ENCODE measurements at regions not wholly inside any gene's neighbourhood (a gene's known extent, or its start where the extent isn't known, plus 50 kb on each side); places are given as distances from the start of the nearest gene placed in this dataset.

DNA sequence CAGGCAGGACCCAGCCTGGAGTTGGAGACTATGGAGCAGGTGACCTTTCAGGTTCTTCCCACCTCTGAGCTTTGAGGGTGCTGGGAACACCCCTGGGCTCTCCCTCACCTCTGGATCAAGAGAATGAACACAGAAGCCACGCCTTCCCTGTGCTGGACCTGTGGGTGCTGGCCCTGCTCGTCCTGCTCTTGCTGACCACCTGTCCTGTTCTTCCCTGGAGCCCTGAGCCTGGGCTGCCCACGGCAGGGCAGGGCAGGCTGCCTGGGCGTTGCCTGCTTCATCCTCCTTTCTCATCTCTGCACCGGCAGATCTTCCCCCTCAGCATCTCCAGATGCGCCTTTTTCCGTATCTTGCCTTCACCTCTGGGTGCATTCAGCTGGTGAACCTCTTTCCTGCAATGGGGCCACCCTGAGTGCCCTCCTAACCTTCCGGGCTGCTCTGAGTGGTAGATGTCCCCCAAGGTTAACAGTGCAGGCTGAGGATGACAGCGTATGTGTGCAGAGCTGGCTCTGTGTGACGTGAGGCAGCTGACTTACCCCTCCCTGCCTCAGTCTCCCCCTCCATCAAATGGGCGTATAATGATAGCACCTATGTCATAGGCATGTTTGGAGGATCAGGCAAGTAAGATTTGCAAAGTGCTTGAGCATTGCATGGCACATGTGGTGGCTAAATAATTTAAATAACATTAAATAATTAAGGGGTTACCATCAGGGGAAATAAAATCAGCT is 225.8 kb upstream of the CIBAR2 start:
- H3K36me3 ChIP-seq (ENCODE audit: control insufficient read depth, insufficient read depth, low read length), result no peaks in the 10 kb centered on the region
- no peak overlapping the region for H3K4me3 ChIP-seq (ENCODE audit: low read depth in 2 of 2, low read length in 2 of 2)
- H3K27me3 ChIP-seq (ENCODE audit: control insufficient read depth, insufficient read depth, low read length), result no peaks in the 10 kb centered on the region
- H3K27ac ChIP-seq (ENCODE audit: low read length), result no peak overlapping the region; the same call in 1 of the 2 replicates
- BruUV-seq (replicated peaks), result no TSS peak
- DNase-seq (ENCODE audit: low read depth, low spot score) (no peak), ATAC-seq (no peak)
- no peaks in the 10 kb centered on the region for H3K9me3 ChIP-seq (ENCODE audit: control insufficient read depth, insufficient read depth, low read depth, low read length)
- intact Hi-C loops (cut with micrococcal nuclease; ENCODE audit: unreplicated experiment), result no loop called here
- ChIA-PET CTCF (no interaction called here), POLR2A (interaction anchor here (0.6 kb wide), 1 partner anchor 26 kb away, joined by 10 read pairs; no protein-coding TSS in a partner anchor)
- H3K4me1 ChIP-seq (ENCODE audit: control insufficient read depth, insufficient read depth, low read length), result peaks cover 21% of the 10 kb centered on the region
- in situ Hi-C loops (cut with HindIII; ENCODE audit: low pct_unique_long_range_greater_than_20kb, low sequenced_read_pairs), result no loop called here
- TF ChIP-seq SIN3A (IDR thresholded peaks at IDR 0.05; ENCODE audit: borderline replicate concordance, insufficient read depth, low read depth, low read length) (no peak), TCF7L2 (IDR thresholded peaks at IDR 0.05; ENCODE audit: low read depth, low read length) (no peak), POLR2AphosphoS5 (IDR thresholded peaks at IDR 0.05; ENCODE audit: low read depth, low read length) (no peak), REST (IDR thresholded peaks at IDR 0.05; ENCODE audit: insufficient read depth in 1 of 2, low read depth in 2 of 2, low read length in 1 of 2) (no peak)
- TF ChIP-seq, protein P1, sequence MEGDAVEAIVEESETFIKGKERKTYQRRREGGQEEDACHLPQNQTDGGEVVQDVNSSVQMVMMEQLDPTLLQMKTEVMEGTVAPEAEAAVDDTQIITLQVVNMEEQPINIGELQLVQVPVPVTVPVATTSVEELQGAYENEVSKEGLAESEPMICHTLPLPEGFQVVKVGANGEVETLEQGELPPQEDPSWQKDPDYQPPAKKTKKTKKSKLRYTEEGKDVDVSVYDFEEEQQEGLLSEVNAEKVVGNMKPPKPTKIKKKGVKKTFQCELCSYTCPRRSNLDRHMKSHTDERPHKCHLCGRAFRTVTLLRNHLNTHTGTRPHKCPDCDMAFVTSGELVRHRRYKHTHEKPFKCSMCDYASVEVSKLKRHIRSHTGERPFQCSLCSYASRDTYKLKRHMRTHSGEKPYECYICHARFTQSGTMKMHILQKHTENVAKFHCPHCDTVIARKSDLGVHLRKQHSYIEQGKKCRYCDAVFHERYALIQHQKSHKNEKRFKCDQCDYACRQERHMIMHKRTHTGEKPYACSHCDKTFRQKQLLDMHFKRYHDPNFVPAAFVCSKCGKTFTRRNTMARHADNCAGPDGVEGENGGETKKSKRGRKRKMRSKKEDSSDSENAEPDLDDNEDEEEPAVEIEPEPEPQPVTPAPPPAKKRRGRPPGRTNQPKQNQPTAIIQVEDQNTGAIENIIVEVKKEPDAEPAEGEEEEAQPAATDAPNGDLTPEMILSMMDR (IDR thresholded peaks at IDR 0.05), result no peak

DNA sequence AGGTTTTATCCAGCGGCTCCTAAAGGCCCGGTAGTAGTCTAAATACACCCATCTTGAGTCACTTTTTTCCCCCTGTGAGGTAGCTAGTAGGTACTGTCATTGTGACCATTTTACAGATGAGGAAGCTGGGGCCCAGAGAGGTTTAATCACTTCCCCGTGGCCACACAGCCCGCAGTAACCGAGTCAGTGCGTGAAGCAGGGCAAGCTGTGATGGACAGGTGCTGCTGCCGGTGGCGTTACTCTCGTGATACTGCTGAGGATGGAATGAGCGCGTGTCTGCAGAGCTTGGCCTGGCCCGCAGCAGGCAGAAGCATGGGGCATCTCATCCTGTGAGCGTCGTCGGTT is 226.3 kb upstream of the CIBAR2 start:
- CTCF ChIA-PET, result no interaction called here

More for the DNA sequence above, 226.3 kb upstream of the CIBAR2 start:
- TF ChIP-seq SIN3A (IDR thresholded peaks at IDR 0.05; ENCODE audit: borderline replicate concordance, insufficient read depth, low read depth, low read length) (no peak), REST (IDR thresholded peaks at IDR 0.05; ENCODE audit: insufficient read depth in 1 of 2, low read depth in 2 of 2, low read length in 1 of 2) (no peak), POLR2AphosphoS5 (IDR thresholded peaks at IDR 0.05; ENCODE audit: low read depth, low read length) (no peak), TCF7L2 (IDR thresholded peaks at IDR 0.05; ENCODE audit: low read depth, low read length) (no peak)
- TF ChIP-seq, protein P1 (IDR thresholded peaks at IDR 0.05), result no peak
- POLR2A ChIA-PET, result interaction anchor here (0.6 kb wide), 1 partner anchor 27 kb away, joined by 10 read pairs; no protein-coding TSS in a partner anchor
- in situ Hi-C loops (cut with HindIII; ENCODE audit: low pct_unique_long_range_greater_than_20kb, low sequenced_read_pairs), result no loop called here
- Histone ChIP-seq H3K4me3 (ENCODE audit: low read depth in 2 of 2, low read length in 2 of 2) (no peak overlapping the region), H3K4me1 (ENCODE audit: control insufficient read depth, insufficient read depth, low read length) (peaks cover 21% of the 10 kb centered on the region), H3K9me3 (ENCODE audit: control insufficient read depth, insufficient read depth, low read depth, low read length) (no peaks in the 10 kb centered on the region), H3K27me3 (ENCODE audit: control insufficient read depth, insufficient read depth, low read length) (no peaks in the 10 kb centered on the region), H3K27ac (ENCODE audit: low read length) (peak overlapping the region; percentile 44; the same call in 1 of the 2 replicates), H3K36me3 (ENCODE audit: control insufficient read depth, insufficient read depth, low read length) (no peaks in the 10 kb centered on the region)
- DNase-seq (ENCODE audit: low read depth, low spot score), result no peak
- no TSS peak for BruUV-seq (replicated peaks)
- intact Hi-C loops (cut with micrococcal nuclease; ENCODE audit: unreplicated experiment), result no loop called here
- ATAC-seq, result no peak
